ENCODE measurements at regions not wholly inside any gene's neighbourhood (a gene's known extent, or its start where the extent isn't known, plus 50 kb on each side); places are given as distances from the start of the nearest gene placed in this dataset.
"Not testable (repeated sequence)": the region's sequence is repeated elsewhere in the genome, so short reads cannot be mapped to it uniquely, and the experiment has no call there.

GRCh38 chr15:20625469-20625868 is 83.9 kb upstream of the GOLGA6L6 start:
- H3K27ac ChIP-seq (ENCODE audit: low read length); H3K4me3 ChIP-seq (ENCODE audit: low read length); DNase-seq; H3K27me3 ChIP-seq (ENCODE audit: control insufficient read depth, insufficient read depth, low read length); H3K9me3 ChIP-seq (ENCODE audit: control insufficient read depth, low read depth, low read length); H3K36me3 ChIP-seq (ENCODE audit: control insufficient read depth, insufficient read depth, low read length); H3K4me1 ChIP-seq (ENCODE audit: control insufficient read depth, insufficient read depth, low read length): not testable (repeated sequence)
- WGBS (ENCODE audit: insufficient coverage, low lambda C conversion rate), result no CpG with 5 or more reads among the region's 7 CpGs

GRCh38 chr15:20624085-20624484 is 82.5 kb upstream of the GOLGA6L6 start:
- H3K4me3 ChIP-seq (ENCODE audit: low read length); H3K36me3 ChIP-seq (ENCODE audit: control insufficient read depth, insufficient read depth, low read length); DNase-seq; H3K27ac ChIP-seq (ENCODE audit: low read length); H3K4me1 ChIP-seq (ENCODE audit: control insufficient read depth, insufficient read depth, low read length); H3K9me3 ChIP-seq (ENCODE audit: control insufficient read depth, low read depth, low read length); H3K27me3 ChIP-seq (ENCODE audit: control insufficient read depth, insufficient read depth, low read length): not testable (repeated sequence)
- WGBS (ENCODE audit: insufficient coverage, low lambda C conversion rate), result no CpG with 5 or more reads among the region's 3 CpGs

GRCh38 chr15:20622117-20622516 is 80.5 kb upstream of the GOLGA6L6 start:
- H3K27me3 ChIP-seq (ENCODE audit: control insufficient read depth, insufficient read depth, low read length); H3K4me1 ChIP-seq (ENCODE audit: control insufficient read depth, insufficient read depth, low read length); H3K4me3 ChIP-seq (ENCODE audit: low read length); H3K27ac ChIP-seq (ENCODE audit: low read length); H3K9me3 ChIP-seq (ENCODE audit: control insufficient read depth, low read depth, low read length); DNase-seq; H3K36me3 ChIP-seq (ENCODE audit: control insufficient read depth, insufficient read depth, low read length): not testable (repeated sequence)
- no CpG with 5 or more reads among the region's 9 CpGs for WGBS (ENCODE audit: insufficient coverage, low lambda C conversion rate)

DNA sequence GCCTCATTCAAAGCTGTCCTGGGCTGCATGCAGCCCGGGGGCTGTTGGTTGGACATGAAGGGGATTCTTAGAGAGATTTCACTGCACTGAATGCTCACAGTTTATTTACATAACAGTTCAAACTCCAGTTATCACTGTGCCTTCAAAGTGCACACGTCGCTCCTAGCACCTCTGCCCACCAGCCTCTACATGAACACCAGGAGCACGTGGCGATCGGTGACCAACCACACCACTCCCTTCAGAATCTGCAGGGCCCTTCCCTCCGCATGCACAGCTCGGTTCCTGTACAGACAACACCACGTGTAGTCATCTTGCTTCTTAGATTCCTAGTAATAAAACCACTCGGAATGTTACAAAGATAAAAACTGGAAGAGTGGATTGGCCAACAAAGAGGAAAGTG is 72.9 kb upstream of the GOLGA6L6 start:
- not testable (repeated sequence) for H3K4me1 ChIP-seq (ENCODE audit: control insufficient read depth, insufficient read depth, low read length); H3K27ac ChIP-seq (ENCODE audit: low read length); DNase-seq; H3K4me3 ChIP-seq (ENCODE audit: low read length); H3K27me3 ChIP-seq (ENCODE audit: control insufficient read depth, insufficient read depth, low read length); H3K9me3 ChIP-seq (ENCODE audit: control insufficient read depth, low read depth, low read length); H3K36me3 ChIP-seq (ENCODE audit: control insufficient read depth, insufficient read depth, low read length)
- no CpG with 5 or more reads among the region's 10 CpGs for whole genome bisulfite sequencing (ENCODE audit: insufficient coverage, low lambda C conversion rate)

DNA sequence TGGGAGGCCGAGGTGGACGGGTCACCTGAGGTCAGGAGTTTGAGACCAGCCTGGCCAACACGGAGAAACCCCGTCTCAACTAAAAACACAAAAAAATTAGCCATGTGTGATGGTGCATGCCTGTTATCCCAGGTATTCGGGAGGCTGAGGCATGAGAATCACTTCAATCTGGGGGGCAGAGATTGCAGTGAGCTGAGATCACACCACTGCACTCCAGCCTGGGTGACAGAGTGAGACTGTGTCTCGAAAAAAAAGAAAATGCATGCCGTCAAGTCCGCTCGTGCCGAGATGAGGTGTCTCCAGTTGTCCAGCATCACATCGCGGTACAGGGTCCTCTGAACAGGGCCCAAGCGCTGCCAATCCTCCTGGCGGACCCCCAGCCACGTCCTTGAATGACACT is 71.2 kb upstream of the GOLGA6L6 start:
- H3K27me3 ChIP-seq (ENCODE audit: control insufficient read depth, insufficient read depth, low read length); DNase-seq; H3K4me1 ChIP-seq (ENCODE audit: control insufficient read depth, insufficient read depth, low read length); H3K4me3 ChIP-seq (ENCODE audit: low read length); H3K36me3 ChIP-seq (ENCODE audit: control insufficient read depth, insufficient read depth, low read length); H3K27ac ChIP-seq (ENCODE audit: low read length); H3K9me3 ChIP-seq (ENCODE audit: control insufficient read depth, low read depth, low read length): not testable (repeated sequence)
- WGBS (ENCODE audit: insufficient coverage, low lambda C conversion rate), result no CpG with 5 or more reads among the region's 15 CpGs

- no CpG with 5 or more reads among the region's 9 CpGs for WGBS (ENCODE audit: insufficient coverage, low lambda C conversion rate)
- not testable (repeated sequence) for H3K27ac ChIP-seq (ENCODE audit: low read length); DNase-seq
These were observed 70.8 kb upstream of the GOLGA6L6 start for GRCh38 chr15:20612356-20612755.

GRCh38 chr15:20611667-20612290 is 70.2 kb upstream of the GOLGA6L6 start:
- not testable (repeated sequence) for H3K9me3 ChIP-seq (ENCODE audit: control insufficient read depth, low read depth, low read length); DNase-seq; H3K4me3 ChIP-seq (ENCODE audit: low read length); H3K27ac ChIP-seq (ENCODE audit: low read length); H3K36me3 ChIP-seq (ENCODE audit: control insufficient read depth, insufficient read depth, low read length); H3K27me3 ChIP-seq (ENCODE audit: control insufficient read depth, insufficient read depth, low read length); H3K4me1 ChIP-seq (ENCODE audit: control insufficient read depth, insufficient read depth, low read length)
- no CpG with 5 or more reads among the region's 11 CpGs for WGBS (ENCODE audit: insufficient coverage, low lambda C conversion rate)

More at GRCh38 chr15:20612356-20612755, 70.8 kb upstream of the GOLGA6L6 start:
- H3K27me3 ChIP-seq (ENCODE audit: control insufficient read depth, insufficient read depth, low read length); H3K36me3 ChIP-seq (ENCODE audit: control insufficient read depth, insufficient read depth, low read length); H3K9me3 ChIP-seq (ENCODE audit: control insufficient read depth, low read depth, low read length); H3K4me1 ChIP-seq (ENCODE audit: control insufficient read depth, insufficient read depth, low read length); H3K4me3 ChIP-seq (ENCODE audit: low read length): not testable (repeated sequence)

- no CpG with 5 or more reads among the region's 9 CpGs for WGBS (ENCODE audit: insufficient coverage, low lambda C conversion rate)
- not testable (repeated sequence) for H3K36me3 ChIP-seq (ENCODE audit: control insufficient read depth, insufficient read depth, low read length); H3K27me3 ChIP-seq (ENCODE audit: control insufficient read depth, insufficient read depth, low read length); H3K27ac ChIP-seq (ENCODE audit: low read length); H3K4me3 ChIP-seq (ENCODE audit: low read length); H3K9me3 ChIP-seq (ENCODE audit: control insufficient read depth, low read depth, low read length); DNase-seq; H3K4me1 ChIP-seq (ENCODE audit: control insufficient read depth, insufficient read depth, low read length)
These were observed 66.6 kb upstream of the GOLGA6L6 start for GRCh38 chr15:20608179-20608578.

- DNase-seq; H3K27ac ChIP-seq (ENCODE audit: low read length); H3K27me3 ChIP-seq (ENCODE audit: control insufficient read depth, insufficient read depth, low read length); H3K4me3 ChIP-seq (ENCODE audit: low read length); H3K36me3 ChIP-seq (ENCODE audit: control insufficient read depth, insufficient read depth, low read length); H3K9me3 ChIP-seq (ENCODE audit: control insufficient read depth, low read depth, low read length); H3K4me1 ChIP-seq (ENCODE audit: control insufficient read depth, insufficient read depth, low read length): not testable (repeated sequence)
- WGBS (ENCODE audit: insufficient coverage, low lambda C conversion rate), result no CpG with 5 or more reads among the region's 3 CpGs
These were observed 55.6 kb upstream of the GOLGA6L6 start for GRCh38 chr15:20597245-20597644.

DNA sequence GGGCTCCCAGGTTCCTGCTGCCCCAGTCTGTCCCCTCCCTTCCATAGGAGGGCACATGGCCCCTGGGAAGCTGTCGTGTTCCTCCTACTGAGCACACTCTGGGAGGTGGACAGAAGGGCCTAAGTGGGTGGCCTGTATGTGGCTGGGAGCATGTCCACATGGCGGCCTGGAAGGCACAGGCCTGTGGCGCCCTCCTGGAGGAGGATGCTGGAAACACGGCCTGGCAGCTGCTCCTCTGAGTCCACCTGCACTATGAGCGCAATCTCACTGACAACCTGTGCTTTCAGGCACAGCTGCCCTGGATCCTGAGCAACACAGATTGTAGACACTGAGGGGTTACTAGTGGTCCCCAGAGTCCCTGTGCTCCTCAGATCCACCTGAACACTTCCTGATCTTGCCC is 52.6 kb upstream of the GOLGA6L6 start:
- H3K27ac ChIP-seq (ENCODE audit: low read length); DNase-seq; H3K4me3 ChIP-seq (ENCODE audit: low read length); H3K9me3 ChIP-seq (ENCODE audit: control insufficient read depth, low read depth, low read length); H3K4me1 ChIP-seq (ENCODE audit: control insufficient read depth, insufficient read depth, low read length); H3K27me3 ChIP-seq (ENCODE audit: control insufficient read depth, insufficient read depth, low read length); H3K36me3 ChIP-seq (ENCODE audit: control insufficient read depth, insufficient read depth, low read length): not testable (repeated sequence)
- WGBS (ENCODE audit: insufficient coverage, low lambda C conversion rate), result no CpG with 5 or more reads among the region's 5 CpGs

DNA sequence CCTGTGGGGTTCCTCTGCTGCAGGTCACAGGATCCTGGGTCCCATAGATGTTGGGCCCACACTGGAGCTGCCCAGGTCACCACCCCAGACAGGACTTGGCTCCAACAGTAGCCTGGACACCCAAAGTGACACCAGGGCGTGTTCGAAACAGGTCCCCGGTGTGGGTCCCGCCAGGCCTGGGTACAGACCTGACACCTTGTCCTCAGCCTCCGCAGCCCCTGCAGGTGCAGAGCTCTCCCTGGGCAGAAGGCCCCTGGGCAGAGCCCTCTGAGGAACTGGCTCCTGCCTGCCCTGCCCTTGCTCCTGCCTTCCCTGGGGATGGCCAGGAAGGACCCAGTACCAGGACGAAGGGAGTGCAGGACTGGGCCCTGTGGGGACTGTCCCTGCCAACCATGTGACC is 50.3 kb upstream of the GOLGA6L6 start:
- H3K4me3 ChIP-seq (ENCODE audit: low read length); H3K27me3 ChIP-seq (ENCODE audit: control insufficient read depth, insufficient read depth, low read length); H3K27ac ChIP-seq (ENCODE audit: low read length); DNase-seq; H3K36me3 ChIP-seq (ENCODE audit: control insufficient read depth, insufficient read depth, low read length); H3K9me3 ChIP-seq (ENCODE audit: control insufficient read depth, low read depth, low read length); H3K4me1 ChIP-seq (ENCODE audit: control insufficient read depth, insufficient read depth, low read length): not testable (repeated sequence)
- no CpG with 5 or more reads among the region's 6 CpGs for WGBS (ENCODE audit: insufficient coverage, low lambda C conversion rate)

All from large intestine (tissue), 3 donors.